OCI-LY7 (cell line): ENCODE measurements at regions not wholly inside any gene's neighbourhood (a gene's known extent, or its start where the extent isn't known, plus 50 kb on each side); places are given as distances from the start of the nearest gene placed in this dataset.

Source experiments
- BruUV-seq: library from RNA; stranded (reverse); fragments of 400-500 nt; replicated peaks from 2 replicates; lab custom pipeline; 2021; lab: Mats Ljungman, UMichigan
- CTCF ChIA-PET: fragments of 300-600 bp; sonication (Branson Sonifier 250); formaldehyde crosslinking; loops from one replicate; lab custom pipeline; 2022; ENCODE audit warnings: antibody characterized with exemption; ENCODE audit not compliant: unreplicated experiment; lab: Charles Lee
- POLR2A ChIA-PET: fragments of 300-600 bp; sonication (Branson Sonifier 250); formaldehyde crosslinking; loops from one replicate; lab custom pipeline; 2022; ENCODE audit warnings: antibody characterized with exemption; lab: Charles Lee
- DNase-seq: peaks from one replicate; pipeline ENCODE4 v3.0.0-alpha.2; 2015; ENCODE audit warnings: low spot score
- H2AFZ ChIP-seq: fragments of 200-600 bp; sonication (generic), shearing (Covaris generic); 2 replicates; pipeline ENCODE4 v1.6.1; 2014; ENCODE audit warnings: mild to moderate bottlenecking, antibody characterized with exemption, low read length, moderate library complexity
- H3K27ac ChIP-seq: fragments of 200-600 bp; sonication (generic); 2 replicates; pipeline ENCODE4 v1.5.1; 2014; ENCODE audit warnings: mixed run types, low read depth, mild to moderate bottlenecking, moderate library complexity, low read length, inconsistent platforms; ENCODE audit not compliant: poor library complexity, severe bottlenecking
- H3K36me3 ChIP-seq: fragments of 200-600 bp; sonication (generic); 2 replicates; pipeline ENCODE4 v1.6.1; 2014; ENCODE audit warnings: mild to moderate bottlenecking, antibody characterized with exemption, low read length, moderate library complexity, mixed read lengths; ENCODE audit not compliant: insufficient read depth
- H3K4me1 ChIP-seq: fragments of 200-600 bp; sonication (generic); 2 replicates; pipeline ENCODE4 v1.5.1; 2014; ENCODE audit warnings: mild to moderate bottlenecking, low read length; ENCODE audit not compliant: insufficient read depth, poor library complexity, severe bottlenecking
- H3K4me2 ChIP-seq: fragments of 200-600 bp; sonication (generic); 2 replicates; pipeline ENCODE4 v1.6.1; 2014; ENCODE audit warnings: mild to moderate bottlenecking, low read length
- H3K4me3 ChIP-seq: fragments of 200-600 bp; sonication (generic); 2 replicates; pipeline ENCODE4 v1.5.1; 2014; ENCODE audit warnings: mild to moderate bottlenecking, low read depth, low read length; ENCODE audit not compliant: poor library complexity, severe bottlenecking
- H3K79me2 ChIP-seq: fragments of 200-600 bp; sonication (generic); 2 replicates; pipeline ENCODE4 v1.6.1; 2016; ENCODE audit warnings: low read depth, mild to moderate bottlenecking, low read length, moderate library complexity, mixed read lengths; ENCODE audit not compliant: insufficient read depth
- H3K9me2 ChIP-seq: fragments of 200-600 bp; sonication (generic); 2 replicates; pipeline ENCODE4 v1.6.1; 2016; ENCODE audit warnings: mild to moderate bottlenecking, low read length, mixed read lengths; ENCODE audit not compliant: insufficient read depth
- H3K9me3 ChIP-seq: fragments of 200-600 bp; sonication (generic); 2 replicates; pipeline ENCODE4 v1.6.1; 2014; ENCODE audit warnings: mild to moderate bottlenecking, mixed run types, low read length, mixed read lengths
- H4K20me1 ChIP-seq: fragments of 200-600 bp; sonication (generic); 2 replicates; pipeline ENCODE4 v1.6.1; 2014; ENCODE audit warnings: mild to moderate bottlenecking, antibody characterized with exemption, low read length, moderate library complexity, mixed read lengths; ENCODE audit not compliant: insufficient read depth
- EZH2phosphoT487 ChIP-seq: fragments of 200-600 bp; sonication (generic); IDR thresholded peaks from 2 replicates; pipeline ENCODE4 v1.6.1; 2018; ENCODE audit warnings: low read depth, borderline replicate concordance, mild to moderate bottlenecking, mixed run types, antibody characterized with exemption, low read length, moderate library complexity, mixed read lengths
- intact Hi-C: fragments of 100-400 bp; cut with micrococcal nuclease; formaldehyde crosslinking; loops from one replicate; pipeline ENCODE4 v1.10.0; 2022; ENCODE audit not compliant: unreplicated experiment
- TF ChIP-seq, protein P1 (sequence below): fragments of 200-600 bp; sonication (generic); conservative IDR thresholded peaks from 2 replicates; pipeline ENCODE4 v1.5.1; 2014; ENCODE audit warnings: mild to moderate bottlenecking, antibody characterized with exemption, low read length, moderate library complexity, mixed read lengths

DNA sequence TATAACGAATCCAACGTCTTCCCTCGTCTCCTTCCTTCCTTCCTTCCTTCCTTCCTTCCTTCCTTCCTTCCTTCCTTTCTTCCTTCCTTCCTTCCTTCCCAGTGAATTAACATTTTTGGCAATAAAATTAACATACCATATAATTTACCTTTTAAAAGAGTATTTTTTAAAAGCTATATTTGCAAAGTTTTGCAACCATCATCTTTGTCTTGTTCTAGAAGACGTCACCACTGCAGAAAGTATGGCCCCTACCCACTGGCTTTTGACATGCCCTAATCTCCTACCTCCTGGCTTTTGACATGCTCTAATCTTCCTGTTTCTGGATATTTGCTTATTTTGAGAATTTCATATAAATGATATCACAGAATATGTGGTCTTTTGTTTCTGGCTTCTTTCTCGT is 1023.9 kb upstream of the ZEB2 start:
- no peak for DNase-seq
- Histone ChIP-seq H3K9me2 (no peaks in the 10 kb centered on the region), H3K9me3 (no peaks in the 10 kb centered on the region), H3K4me1 (no peaks in the 10 kb centered on the region), H3K36me3 (no peaks in the 10 kb centered on the region), H3K4me3 (no peak overlapping the region), H4K20me1 (no peaks in the 10 kb centered on the region), H2AFZ (no peak overlapping the region), H3K79me2 (no peaks in the 10 kb centered on the region), H3K27ac (no peak overlapping the region), H3K4me2 (no peak overlapping the region)
- intact Hi-C loops = no loop called here
- ChIA-PET CTCF (no interaction called here), POLR2A (interaction anchor here (0.6 to 2.3 kb wide), 4 partner anchors 10 to 180 kb away, joined by 3 to 9 read pairs (median 5); no protein-coding TSS in a partner anchor)
- TF ChIP-seq EZH2phosphoT487 = no peak
- TF ChIP-seq, protein P1, sequence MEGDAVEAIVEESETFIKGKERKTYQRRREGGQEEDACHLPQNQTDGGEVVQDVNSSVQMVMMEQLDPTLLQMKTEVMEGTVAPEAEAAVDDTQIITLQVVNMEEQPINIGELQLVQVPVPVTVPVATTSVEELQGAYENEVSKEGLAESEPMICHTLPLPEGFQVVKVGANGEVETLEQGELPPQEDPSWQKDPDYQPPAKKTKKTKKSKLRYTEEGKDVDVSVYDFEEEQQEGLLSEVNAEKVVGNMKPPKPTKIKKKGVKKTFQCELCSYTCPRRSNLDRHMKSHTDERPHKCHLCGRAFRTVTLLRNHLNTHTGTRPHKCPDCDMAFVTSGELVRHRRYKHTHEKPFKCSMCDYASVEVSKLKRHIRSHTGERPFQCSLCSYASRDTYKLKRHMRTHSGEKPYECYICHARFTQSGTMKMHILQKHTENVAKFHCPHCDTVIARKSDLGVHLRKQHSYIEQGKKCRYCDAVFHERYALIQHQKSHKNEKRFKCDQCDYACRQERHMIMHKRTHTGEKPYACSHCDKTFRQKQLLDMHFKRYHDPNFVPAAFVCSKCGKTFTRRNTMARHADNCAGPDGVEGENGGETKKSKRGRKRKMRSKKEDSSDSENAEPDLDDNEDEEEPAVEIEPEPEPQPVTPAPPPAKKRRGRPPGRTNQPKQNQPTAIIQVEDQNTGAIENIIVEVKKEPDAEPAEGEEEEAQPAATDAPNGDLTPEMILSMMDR = no peak
- BruUV-seq = no TSS peak

DNA sequence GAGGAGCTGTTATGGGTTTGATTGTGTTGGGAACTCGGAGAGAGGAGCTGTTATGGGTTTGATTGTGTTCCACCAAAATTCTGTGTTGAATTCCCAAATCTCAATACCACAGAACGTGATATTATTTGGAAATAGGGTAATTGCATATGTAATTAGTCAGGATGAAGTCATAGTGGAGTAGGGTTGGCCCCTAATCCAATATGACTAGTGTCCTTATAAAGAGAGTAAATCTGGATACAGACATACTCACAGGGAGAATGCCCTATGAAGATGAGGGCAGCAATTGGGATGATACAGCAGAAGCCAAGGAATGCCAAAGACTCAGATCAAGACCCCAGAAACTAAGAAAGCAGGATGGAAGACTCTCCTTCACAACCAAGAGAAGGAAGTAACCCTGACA is 1023.2 kb upstream of the ZEB2 start:
- Histone ChIP-seq H3K79me2 (no peaks in the 10 kb centered on the region), H2AFZ (no peak overlapping the region), H3K4me2 (no peak overlapping the region), H3K36me3 (no peaks in the 10 kb centered on the region), H3K9me2 (no peaks in the 10 kb centered on the region), H3K9me3 (no peaks in the 10 kb centered on the region), H3K4me1 (no peaks in the 10 kb centered on the region), H4K20me1 (no peaks in the 10 kb centered on the region), H3K4me3 (no peak overlapping the region), H3K27ac (no peak overlapping the region)
- no TSS peak for BruUV-seq
- intact Hi-C loops = no loop called here
- POLR2A ChIA-PET = no interaction called here
- TF ChIP-seq EZH2phosphoT487 = no peak
- TF ChIP-seq, protein P1 = no peak
- DNase-seq = no peak
- CTCF ChIA-PET = no interaction called here

DNA sequence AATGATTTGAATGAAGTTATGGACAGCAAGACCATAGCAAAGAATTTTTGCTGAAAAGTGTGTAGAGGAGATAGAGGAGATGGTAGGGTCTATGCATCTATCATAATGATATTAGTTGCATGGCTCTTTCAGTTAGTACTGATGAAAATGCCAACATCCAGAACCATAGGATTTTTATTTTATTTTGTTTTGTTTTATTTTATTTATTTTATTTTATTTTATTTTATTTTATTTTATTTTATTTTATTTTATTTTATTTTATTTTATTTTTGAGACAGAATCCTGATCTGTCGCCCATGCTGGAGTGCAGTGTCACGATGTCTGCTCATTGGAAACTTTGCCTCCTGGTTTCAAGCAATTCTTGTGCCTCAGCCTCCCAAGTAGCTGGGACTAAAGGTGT is 1021.1 kb upstream of the ZEB2 start:
- Histone ChIP-seq H3K4me2 (no peak overlapping the region), H3K79me2 (no peaks in the 10 kb centered on the region), H3K27ac (no peak overlapping the region), H3K9me3 (no peaks in the 10 kb centered on the region), H2AFZ (no peak overlapping the region), H3K4me1 (no peaks in the 10 kb centered on the region), H3K36me3 (no peaks in the 10 kb centered on the region), H3K9me2 (no peaks in the 10 kb centered on the region), H4K20me1 (no peaks in the 10 kb centered on the region), H3K4me3 (no peak overlapping the region)
- ChIA-PET CTCF (no interaction called here), POLR2A (interaction anchor here (0.6 to 1.4 kb wide), 4 partner anchors 13 to 232 kb away, joined by 3 to 4 read pairs (median 3); no protein-coding TSS in a partner anchor)
- no peak for DNase-seq
- TF ChIP-seq EZH2phosphoT487 = no peak
- TF ChIP-seq, protein P1 = no peak
- intact Hi-C loops = no loop called here
- no TSS peak for BruUV-seq
